A673 (cell line): ENCODE measurements at regions not wholly inside any gene's neighbourhood (a gene's known extent, or its start where the extent isn't known, plus 50 kb on each side); places are given as distances from the start of the nearest gene placed in this dataset.

Source experiments
- BruUV-seq: library from RNA; stranded (reverse); fragments of 400-500 nt; replicated peaks from 2 replicates; lab custom pipeline; 2021; lab: Mats Ljungman, UMichigan
- CTCF ChIA-PET: fragments of 300-600 bp; sonication (Branson Sonifier 250); formaldehyde crosslinking; loops from one replicate; lab custom pipeline; 2022; ENCODE audit warnings: antibody characterized with exemption; lab: Charles Lee
- POLR2A ChIA-PET: fragments of 300-600 bp; sonication (Branson Sonifier 250); formaldehyde crosslinking; loops from one replicate; lab custom pipeline; 2022; ENCODE audit warnings: antibody characterized with exemption; ENCODE audit not compliant: low non-redundant PET; lab: Charles Lee
- DNase-seq: peaks from one replicate; pipeline ENCODE4 v3.0.0-alpha.2; 2015; ENCODE audit warnings: low spot score
- H3K27ac ChIP-seq: fragments of 200-600 bp; sonication (generic); 2 replicates; pipeline ENCODE4 v1.5.1; 2016; ENCODE audit warnings: mixed run types, low read depth, mild to moderate bottlenecking, mixed read lengths, antibody characterized with exemption, low read length; ENCODE audit not compliant: poor library complexity, severe bottlenecking
- H3K27me3 ChIP-seq: fragments of 200-600 bp; sonication (generic); replicated peaks from 2 replicates; pipeline ENCODE4 v1.6.1; 2017; ENCODE audit warnings: mixed run types, low read depth, mild to moderate bottlenecking, mixed read lengths, antibody characterized with exemption, low read length; ENCODE audit not compliant: insufficient read depth, poor library complexity
- H3K36me3 ChIP-seq: fragments of 200-600 bp; sonication (generic); 2 replicates; pipeline ENCODE4 v1.6.1; 2016; ENCODE audit warnings: mixed run types, mild to moderate bottlenecking, mixed read lengths, antibody characterized with exemption, low read length; ENCODE audit not compliant: insufficient read depth, poor library complexity, severe bottlenecking
- H3K4me1 ChIP-seq: fragments of 200-600 bp; sonication (generic); 2 replicates; pipeline ENCODE4 v1.6.1; 2017; ENCODE audit warnings: mixed run types, mild to moderate bottlenecking, mixed read lengths, antibody characterized with exemption, low read length; ENCODE audit not compliant: insufficient read depth, poor library complexity, severe bottlenecking
- H3K4me3 ChIP-seq: fragments of 200-600 bp; sonication (generic); 2 replicates; pipeline ENCODE4 v1.5.1; 2016; ENCODE audit warnings: low read depth, mixed run types, mild to moderate bottlenecking, mixed read lengths, low read length; ENCODE audit not compliant: poor library complexity, severe bottlenecking
- H3K9me3 ChIP-seq: fragments of 200-600 bp; sonication (generic); 2 replicates; pipeline ENCODE4 v1.6.1; 2016; ENCODE audit warnings: mixed run types, low read depth, mild to moderate bottlenecking, mixed read lengths, antibody characterized with exemption, low read length; ENCODE audit not compliant: poor library complexity, severe bottlenecking
- EZH2 ChIP-seq: fragments of 200-600 bp; sonication (generic); IDR thresholded peaks from 2 replicates; pipeline ENCODE4 v1.6.1; 2017; ENCODE audit warnings: borderline replicate concordance, low read depth, mild to moderate bottlenecking, mixed read lengths, antibody characterized with exemption, low read length; ENCODE audit not compliant: poor library complexity, severe bottlenecking
- intact Hi-C: fragments of 100-400 bp; cut with micrococcal nuclease; formaldehyde crosslinking; loops from one replicate; pipeline ENCODE4 v1.10.0; 2022; ENCODE audit not compliant: unreplicated experiment
- TF ChIP-seq, protein P1 (sequence below): fragments of 300-800, 200-600 bp; sonication (generic); conservative IDR thresholded peaks from 2 replicates; pipeline ENCODE4 v1.5.1; 2017; ENCODE audit warnings: low read depth, mild to moderate bottlenecking, antibody characterized with exemption, low read length, moderate library complexity, mixed read lengths

DNA sequence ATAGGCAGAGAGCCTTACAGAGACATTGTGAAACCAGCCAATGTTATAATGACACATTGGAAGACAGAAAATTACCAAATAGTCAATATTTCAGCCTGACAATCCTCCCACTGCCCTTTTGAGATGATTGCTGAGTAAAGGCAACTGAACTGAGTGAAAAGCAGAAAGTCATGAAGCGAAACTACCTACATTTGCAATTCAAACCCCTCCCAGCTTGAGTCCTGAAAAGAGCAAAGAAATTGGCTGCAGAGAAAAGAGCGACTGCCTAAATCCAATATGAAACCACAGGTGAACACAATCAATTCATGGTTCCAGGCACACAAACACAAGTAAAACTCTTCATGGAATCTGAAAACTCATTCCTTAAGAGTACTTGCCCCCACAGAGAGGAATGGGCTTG, 143.4 kb upstream of the CHRM3 start:
- no peak for DNase-seq
- Histone ChIP-seq H3K4me3 (no peak overlapping the region), H3K36me3 (no peaks in the 10 kb centered on the region), H3K27me3 (no peaks in the 10 kb centered on the region), H3K9me3 (no peaks in the 10 kb centered on the region), H3K4me1 (no peaks in the 10 kb centered on the region), H3K27ac (no peak overlapping the region)
- intact Hi-C loops = no loop called here
- POLR2A ChIA-PET = no interaction called here
- TF ChIP-seq, protein P1, sequence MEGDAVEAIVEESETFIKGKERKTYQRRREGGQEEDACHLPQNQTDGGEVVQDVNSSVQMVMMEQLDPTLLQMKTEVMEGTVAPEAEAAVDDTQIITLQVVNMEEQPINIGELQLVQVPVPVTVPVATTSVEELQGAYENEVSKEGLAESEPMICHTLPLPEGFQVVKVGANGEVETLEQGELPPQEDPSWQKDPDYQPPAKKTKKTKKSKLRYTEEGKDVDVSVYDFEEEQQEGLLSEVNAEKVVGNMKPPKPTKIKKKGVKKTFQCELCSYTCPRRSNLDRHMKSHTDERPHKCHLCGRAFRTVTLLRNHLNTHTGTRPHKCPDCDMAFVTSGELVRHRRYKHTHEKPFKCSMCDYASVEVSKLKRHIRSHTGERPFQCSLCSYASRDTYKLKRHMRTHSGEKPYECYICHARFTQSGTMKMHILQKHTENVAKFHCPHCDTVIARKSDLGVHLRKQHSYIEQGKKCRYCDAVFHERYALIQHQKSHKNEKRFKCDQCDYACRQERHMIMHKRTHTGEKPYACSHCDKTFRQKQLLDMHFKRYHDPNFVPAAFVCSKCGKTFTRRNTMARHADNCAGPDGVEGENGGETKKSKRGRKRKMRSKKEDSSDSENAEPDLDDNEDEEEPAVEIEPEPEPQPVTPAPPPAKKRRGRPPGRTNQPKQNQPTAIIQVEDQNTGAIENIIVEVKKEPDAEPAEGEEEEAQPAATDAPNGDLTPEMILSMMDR = no peak
- no peak for TF ChIP-seq EZH2
- CTCF ChIA-PET = no interaction called here
- no TSS peak for BruUV-seq

GRCh38 chr1:239242404-239242803, 144.0 kb upstream of the CHRM3 start:
- TF ChIP-seq, protein P1 = no peak
- no peak for TF ChIP-seq EZH2
- no TSS peak for BruUV-seq
- no peaks in the 10 kb centered on the region for H3K4me1 ChIP-seq
- DNase-seq = no peak
- no peaks in the 10 kb centered on the region for H3K27me3 ChIP-seq
- H3K36me3 ChIP-seq = no peaks in the 10 kb centered on the region
- POLR2A ChIA-PET = no interaction called here
- CTCF ChIA-PET = no interaction called here
- H3K4me3 ChIP-seq = no peak overlapping the region
- no peaks in the 10 kb centered on the region for H3K9me3 ChIP-seq
- intact Hi-C loops = no loop called here
- no peak overlapping the region for H3K27ac ChIP-seq

DNA sequence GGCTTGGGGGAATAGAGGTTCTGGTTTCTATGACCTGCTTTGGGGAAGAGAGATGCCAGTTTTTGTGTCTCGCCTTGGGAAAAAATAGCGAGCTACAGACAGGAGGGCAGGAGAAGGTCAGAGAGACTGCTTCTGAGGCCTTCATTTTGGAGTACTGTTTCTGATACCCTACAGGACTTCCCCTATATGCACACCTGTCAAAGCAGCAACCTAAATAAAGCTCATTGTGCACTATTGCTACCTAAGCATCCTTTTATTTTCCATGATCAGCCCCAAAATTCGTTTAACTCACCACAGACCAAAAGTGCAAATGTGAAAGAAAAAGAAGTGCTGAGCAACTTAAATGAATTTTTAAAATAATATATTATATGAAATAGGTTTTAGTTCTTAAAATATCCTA, 145.6 kb upstream of the CHRM3 start:
- DNase-seq = no peak
- CTCF ChIA-PET = no interaction called here
- TF ChIP-seq, protein P1 = no peak
- Histone ChIP-seq H3K27ac (no peak overlapping the region), H3K27me3 (no peaks in the 10 kb centered on the region), H3K9me3 (no peaks in the 10 kb centered on the region), H3K4me3 (no peak overlapping the region), H3K36me3 (no peaks in the 10 kb centered on the region), H3K4me1 (no peaks in the 10 kb centered on the region)
- no TSS peak for BruUV-seq
- intact Hi-C loops = no loop called here
- POLR2A ChIA-PET = no interaction called here
